AG09309 (cell line): ENCODE measurements at regions not wholly inside any gene's neighbourhood (a gene's known extent, or its start where the extent isn't known, plus 50 kb on each side); places are given as distances from the start of the nearest gene placed in this dataset.

ENCODE experiments used
- DNase-seq: peaks from one replicate; pipeline ENCODE4 v3.0.0-alpha.2; 2010; ENCODE audit warnings: low read depth
- H3K4me3 ChIP-seq: 2 replicates; pipeline ENCODE4 v1.5.1; 2011; ENCODE audit warnings: mild to moderate bottlenecking, low read depth, low read length, moderate library complexity; ENCODE audit not compliant: control insufficient read depth
- CTCF ChIP-seq: IDR thresholded peaks from 2 replicates; pipeline ENCODE4 v1.5.1; 2011; ENCODE audit warnings: mild to moderate bottlenecking, low read depth, low read length, inconsistent platforms; ENCODE audit not compliant: insufficient read depth, control insufficient read depth; ENCODE audit errors: missing control alignments

GRCh38 chr6:19590501-19591131 is 246.6 kb upstream of the ID4 start:
- no peak overlapping the region for H3K4me3 ChIP-seq
- TF ChIP-seq CTCF = no peak
- DNase-seq = no peak

GRCh38 chr6:19597809-19598320 is 239.3 kb upstream of the ID4 start:
- DNase-seq = no peak
- H3K4me3 ChIP-seq = no peak overlapping the region
- TF ChIP-seq CTCF = no peak

GRCh38 chr6:19599796-19600464 is 237.2 kb upstream of the ID4 start:
- DNase-seq = no peak
- TF ChIP-seq CTCF = no peak
- H3K4me3 ChIP-seq = no peak overlapping the region

GRCh38 chr6:19602434-19603013 is 234.6 kb upstream of the ID4 start:
- no peak for TF ChIP-seq CTCF
- DNase-seq = no peak

GRCh38 chr6:19603721-19604120 is 233.4 kb upstream of the ID4 start:
- DNase-seq = no peak
- no peak overlapping the region for H3K4me3 ChIP-seq
- TF ChIP-seq CTCF = no peak

More at GRCh38 chr6:19602434-19603013, 234.6 kb upstream of the ID4 start:
- no peak overlapping the region for H3K4me3 ChIP-seq

- no peak for DNase-seq
- TF ChIP-seq CTCF = no peak
- no peak overlapping the region for H3K4me3 ChIP-seq
Measured at GRCh38 chr6:19605624-19606023, 231.5 kb upstream of the ID4 start.
